Right lobe of liver (tissue), 6 donors: ENCODE measurements at regions not wholly inside any gene's neighbourhood (a gene's known extent, or its start where the extent isn't known, plus 50 kb on each side); places are given as distances from the start of the nearest gene placed in this dataset.
"Not testable (repeated sequence)": the region's sequence is repeated elsewhere in the genome, so short reads cannot be mapped to it uniquely, and the experiment has no call there.

Experiments
- ATAC-seq, 4 donors: fragments of 200-7000 bp; cut with Tn5 transposase; one replicate each; pipeline ENCODE4 v1.9.1; 2020; ENCODE audit warnings: mild to moderate bottlenecking in 4 of 4, moderate library complexity in 4 of 4
- DNase-seq, 3 donors: peaks; one replicate each; pipeline ENCODE4 v3.0.0-alpha.2; 2020
- H3K27ac ChIP-seq, 3 donors: fragments of 200-600 bp; one replicate each; pipeline ENCODE4 v1.8.0; 2022
- H3K27me3 ChIP-seq, 2 donors: fragments of 200-600 bp; one replicate each; pipeline ENCODE4 v1.8.0; 2022
- H3K36me3 ChIP-seq, 4 donors: fragments of 200-600 bp; sonication (generic) in 1 of 4; one replicate each; pipeline versions ENCODE4 v1.5.1 to v1.8.0; 2017 to 2022; ENCODE audit warnings: control low read depth in 1 of 4
- H3K4me1 ChIP-seq, 4 donors: fragments of 200-600 bp; sonication (generic) in 1 of 4; one replicate each; pipeline versions ENCODE4 v1.5.1 to v1.8.0; 2017 to 2022; ENCODE audit warnings: control low read depth in 1 of 4
- H3K4me3 ChIP-seq, 3 donors: fragments of 200-600 bp; one replicate each; pipeline ENCODE4 v1.8.0; 2022
- H3K9me3 ChIP-seq, 4 donors: fragments of 200-600 bp; sonication (generic) in 1 of 4; one replicate each; pipeline versions ENCODE4 v1.5.1 to v1.8.0; 2017 to 2022; ENCODE audit warnings: control low read depth in 1 of 4
- POLR2A ChIP-seq: fragments of 450-650 bp; IDR thresholded peaks from one replicate; pipeline ENCODE4 v1.6.1; 2017; ENCODE audit warnings: antibody characterized with exemption, mild to moderate bottlenecking
- WGBS: methylation state at CpG from one replicate; pipeline ENCODE4 v1.1.6; 2018; ENCODE audit warnings: low coverage, low lambda C conversion rate; ENCODE audit not compliant: insufficient coverage; ENCODE audit errors: missing lambda C conversion rate; 5-methylcytosine and 5-hydroxymethylcytosine counted together
- intact Hi-C, 2 donors: fragments of 100-400 bp; cut with DNase I; formaldehyde crosslinking; loops; one replicate each; pipeline versions ENCODE4 v1.11.2 to v1.14.1; 2022
- TF ChIP-seq, protein P1 (sequence below), 4 donors: fragments of 200-600 bp in 3 of 4; fragments of 450-650 bp in 1 of 4; IDR thresholded peaks; one replicate each; pipeline versions ENCODE4 v1.5.1 to v1.8.0; 2016 to 2022; ENCODE audit warnings: antibody characterized with exemption in 4 of 4, mild to moderate bottlenecking in 2 of 4
- donor health status: DM: no; HTN: yes; CAD: no.
- donor health status: DM: no; HTN: no; CAD: no.
- donor health status: DM: no; HTN: no; CAD: no.
- donor health status: DM: no; HTN: yes; CAD: no.
- donor health status: DM: no; HTN: yes; CAD: no.

DNA sequence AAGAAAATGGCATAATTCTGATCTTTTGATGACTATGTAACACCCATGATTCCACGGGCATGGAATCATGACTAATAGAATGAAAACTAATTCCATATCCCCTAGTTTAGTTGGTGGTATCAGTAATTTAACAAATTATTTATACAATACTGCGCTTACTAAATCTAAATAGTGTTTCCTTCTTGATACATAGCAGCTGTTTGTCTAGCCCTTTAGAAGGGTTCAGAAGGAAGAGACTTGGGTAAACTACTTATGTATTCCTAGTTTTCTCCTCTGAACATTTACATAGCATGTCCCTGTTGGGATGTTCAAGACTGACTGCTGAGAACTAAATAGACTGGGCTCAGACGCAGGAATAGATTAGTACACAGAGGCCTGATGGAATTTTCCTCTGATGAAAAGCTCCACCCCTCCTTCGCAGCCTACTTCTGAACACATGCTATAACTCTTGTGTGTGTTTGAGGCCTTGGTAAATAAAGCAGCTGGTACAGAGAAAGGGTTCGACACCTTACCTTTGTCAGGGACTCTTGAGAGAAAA, 330.6 kb upstream of the LMCD1 start:
- WGBS = 75% methylated on average over 5 of the region's 5 CpGs
- no peak for ATAC-seq
- no peak for DNase-seq

DNA sequence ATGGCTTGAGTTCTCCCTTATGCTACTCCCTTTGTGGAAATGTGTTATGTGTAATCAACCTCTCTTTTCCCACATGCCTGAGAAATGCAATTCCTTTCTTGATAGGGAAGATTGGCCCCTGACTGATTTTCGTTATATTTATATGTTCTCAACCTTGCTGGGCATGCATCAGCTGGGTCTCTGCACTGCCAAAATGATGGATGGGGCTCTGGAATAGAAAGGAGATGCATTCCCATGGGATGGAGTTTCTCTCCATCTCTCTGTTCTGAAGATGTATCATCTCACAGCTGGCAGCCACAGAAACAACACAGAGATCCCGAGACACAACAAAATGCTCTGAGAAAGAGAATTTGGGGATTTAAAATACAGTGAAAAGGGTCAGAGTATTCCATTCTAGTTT, 327.7 kb upstream of the LMCD1 start:
- Histone ChIP-seq H3K36me3 (no peaks in the 10 kb centered on the region), H3K27me3 (no peaks in the 10 kb centered on the region), H3K27ac (no peak overlapping the region), H3K4me1 (no peaks in the 10 kb centered on the region), H3K9me3 (no peaks in the 10 kb centered on the region), H3K4me3 (no peak overlapping the region)
- DNase-seq = no peak
- no peak for ATAC-seq
- TF ChIP-seq POLR2A = no peak
- TF ChIP-seq, protein P1, sequence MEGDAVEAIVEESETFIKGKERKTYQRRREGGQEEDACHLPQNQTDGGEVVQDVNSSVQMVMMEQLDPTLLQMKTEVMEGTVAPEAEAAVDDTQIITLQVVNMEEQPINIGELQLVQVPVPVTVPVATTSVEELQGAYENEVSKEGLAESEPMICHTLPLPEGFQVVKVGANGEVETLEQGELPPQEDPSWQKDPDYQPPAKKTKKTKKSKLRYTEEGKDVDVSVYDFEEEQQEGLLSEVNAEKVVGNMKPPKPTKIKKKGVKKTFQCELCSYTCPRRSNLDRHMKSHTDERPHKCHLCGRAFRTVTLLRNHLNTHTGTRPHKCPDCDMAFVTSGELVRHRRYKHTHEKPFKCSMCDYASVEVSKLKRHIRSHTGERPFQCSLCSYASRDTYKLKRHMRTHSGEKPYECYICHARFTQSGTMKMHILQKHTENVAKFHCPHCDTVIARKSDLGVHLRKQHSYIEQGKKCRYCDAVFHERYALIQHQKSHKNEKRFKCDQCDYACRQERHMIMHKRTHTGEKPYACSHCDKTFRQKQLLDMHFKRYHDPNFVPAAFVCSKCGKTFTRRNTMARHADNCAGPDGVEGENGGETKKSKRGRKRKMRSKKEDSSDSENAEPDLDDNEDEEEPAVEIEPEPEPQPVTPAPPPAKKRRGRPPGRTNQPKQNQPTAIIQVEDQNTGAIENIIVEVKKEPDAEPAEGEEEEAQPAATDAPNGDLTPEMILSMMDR (IDR thresholded peaks at IDR 0.05) = no peak
- 51% methylated on average over 2 of the region's 2 CpGs for WGBS
- intact Hi-C loops = no loop called here

More for the DNA sequence above, 330.6 kb upstream of the LMCD1 start:
- intact Hi-C loops = no loop called here
- H3K4me1 ChIP-seq = no peaks in the 10 kb centered on the region
- H3K27me3 ChIP-seq = no peaks in the 10 kb centered on the region
- TF ChIP-seq, protein P1 (IDR thresholded peaks at IDR 0.05) = no peak
- TF ChIP-seq POLR2A = no peak
- no peak overlapping the region for H3K4me3 ChIP-seq
- H3K27ac ChIP-seq = no peak overlapping the region
- H3K9me3 ChIP-seq = no peaks in the 10 kb centered on the region
- no peaks in the 10 kb centered on the region for H3K36me3 ChIP-seq

DNA sequence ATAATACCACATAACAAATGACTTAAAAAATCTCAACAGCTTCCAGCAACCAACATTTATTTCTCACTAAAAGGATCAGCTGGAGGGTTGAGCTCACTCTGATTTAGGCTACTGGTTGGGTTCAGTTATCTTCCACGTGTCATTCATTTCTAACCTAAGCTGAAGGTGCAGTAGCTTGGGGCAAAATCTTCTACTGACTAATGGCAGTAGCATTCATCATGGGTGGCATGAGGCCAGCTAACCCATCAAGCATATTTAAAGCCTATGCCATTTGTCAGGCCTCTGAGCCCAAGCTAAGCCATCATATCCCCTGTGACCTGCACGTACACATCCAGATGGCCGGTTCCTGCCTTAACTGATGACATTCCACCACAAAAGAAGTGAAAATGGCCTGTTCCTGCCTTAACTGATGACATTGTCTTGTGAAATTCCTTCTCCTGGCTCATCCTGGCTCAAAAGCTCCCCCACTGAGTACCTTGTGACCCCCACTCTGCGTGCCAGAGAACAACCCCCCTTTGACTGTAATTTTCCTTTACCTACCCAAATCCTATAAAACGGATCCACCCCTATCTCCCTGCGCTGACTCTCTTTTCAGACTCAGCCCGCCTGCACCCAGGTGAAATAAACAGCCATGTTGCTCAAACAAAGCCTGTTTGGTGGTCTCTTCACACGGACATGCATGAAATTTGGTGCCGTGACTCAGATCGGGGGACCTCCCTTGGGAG, 324.7 kb upstream of the LMCD1 start:
- not testable (repeated sequence) for H3K4me3 ChIP-seq

DNA sequence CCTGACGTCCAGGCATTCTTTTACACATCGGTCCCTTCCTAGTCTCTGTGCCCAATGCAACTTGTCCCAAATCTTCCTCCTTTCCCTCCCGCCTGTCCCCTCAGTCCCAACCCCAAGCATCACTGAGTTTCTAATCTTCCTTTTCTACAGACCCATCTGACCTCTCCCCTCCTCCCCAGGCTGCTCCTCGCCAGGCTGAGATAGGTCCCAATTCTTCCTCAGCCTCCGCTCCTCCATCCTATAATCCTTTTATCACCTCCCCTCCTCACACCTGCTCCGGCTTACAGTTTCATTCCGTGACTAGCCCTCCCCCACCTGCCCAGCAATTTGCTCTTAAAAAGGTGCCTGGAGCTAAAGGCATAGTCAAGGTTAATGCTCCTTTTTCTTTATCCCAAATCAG, 323.1 kb upstream of the LMCD1 start:
- H3K4me1 ChIP-seq, H3K9me3 ChIP-seq, DNase-seq, H3K4me3 ChIP-seq, H3K36me3 ChIP-seq, H3K27me3 ChIP-seq, ATAC-seq, H3K27ac ChIP-seq, intact Hi-C loops: not testable (repeated sequence)
- WGBS = 59% methylated on average over 7 of the region's 7 CpGs

More for the DNA sequence above, 324.7 kb upstream of the LMCD1 start:
- DNase-seq, H3K4me1 ChIP-seq, H3K9me3 ChIP-seq, ATAC-seq, H3K27ac ChIP-seq, H3K36me3 ChIP-seq, intact Hi-C loops, H3K27me3 ChIP-seq: not testable (repeated sequence)
- WGBS = 59% methylated on average over 4 of the region's 10 CpGs

DNA sequence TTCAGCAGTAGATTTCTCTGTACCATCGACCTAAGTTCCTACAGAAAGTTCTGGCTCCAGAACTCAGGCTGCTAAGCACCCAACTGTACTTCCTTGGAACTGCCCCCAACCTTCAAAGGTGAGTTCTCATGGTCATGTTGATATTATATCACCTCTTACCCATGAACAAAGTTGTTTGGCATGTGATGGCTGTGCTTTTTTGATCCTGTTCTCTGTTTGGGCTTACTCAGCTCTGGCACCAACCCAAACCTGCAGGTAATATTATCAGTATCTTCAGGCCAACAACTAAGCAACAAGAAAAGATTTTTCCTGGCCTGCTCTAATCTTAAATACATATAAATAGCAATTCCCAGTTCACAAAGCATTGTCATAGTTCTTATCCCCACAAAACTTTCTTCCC, 318.7 kb upstream of the LMCD1 start:
- TF ChIP-seq, protein P1 (IDR thresholded peaks at IDR 0.05) = no peak
- TF ChIP-seq POLR2A = no peak
- no peaks in the 10 kb centered on the region for H3K9me3 ChIP-seq
- intact Hi-C loops = no loop called here
- no peaks in the 10 kb centered on the region for H3K36me3 ChIP-seq
- DNase-seq (no peak), ATAC-seq (peak in 1 of 4 donors; percentile 18)
- H3K27ac ChIP-seq = no peak overlapping the region
- H3K27me3 ChIP-seq = no peaks in the 10 kb centered on the region
- no peak overlapping the region for H3K4me3 ChIP-seq
- 67% methylated on average over 1 of the region's 1 CpG for WGBS
- H3K4me1 ChIP-seq = peaks cover 0 to 3% (median 1%) of the 10 kb centered on the region in 4 donors
